GM18873 (cell line): ENCODE measurements at regions not wholly inside any gene's neighbourhood (a gene's known extent, or its start where the extent isn't known, plus 50 kb on each side); places are given as distances from the start of the nearest gene placed in this dataset.
"Not testable (repeated sequence)": the region's sequence is repeated elsewhere in the genome, so short reads cannot be mapped to it uniquely, and the experiment has no call there.

ENCODE experiments used
- ATAC-seq: cut with Tn5 transposase; IDR thresholded peaks from one replicate; pipeline ENCODE4 v1.9.1; 2021; ENCODE audit warnings: mild to moderate bottlenecking, moderate library complexity, moderate number of reproducible peaks; ENCODE audit not compliant: unreplicated experiment, low FRiP score

- ATAC-seq: no peak
Observed at GRCh38 chr4:101678180-101678579, 112.3 kb upstream of the BANK1 start.

DNA sequence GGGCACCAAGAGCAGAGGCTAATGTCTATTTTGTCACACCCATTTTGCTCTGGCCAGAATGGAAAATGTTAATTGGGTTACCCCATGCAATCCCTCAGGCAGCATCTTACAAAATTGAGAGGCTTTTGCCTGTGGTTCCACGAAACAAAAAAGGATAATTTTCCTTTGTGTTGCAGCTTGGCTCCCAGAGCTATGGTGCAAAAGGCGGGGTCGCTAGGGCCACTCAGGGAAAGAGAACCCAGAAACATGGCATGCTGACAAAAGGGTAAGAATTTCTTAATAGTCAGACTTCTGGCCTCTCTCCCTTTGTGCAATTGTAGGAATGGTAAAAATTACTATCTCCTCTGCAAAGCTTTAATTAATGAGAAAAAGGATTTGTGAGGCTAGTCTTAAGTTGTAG, 119.6 kb upstream of the BANK1 start:
- ATAC-seq: no peak

- no peak for ATAC-seq
Observed at GRCh38 chr4:101670370-101670769, 120.2 kb upstream of the BANK1 start.

DNA sequence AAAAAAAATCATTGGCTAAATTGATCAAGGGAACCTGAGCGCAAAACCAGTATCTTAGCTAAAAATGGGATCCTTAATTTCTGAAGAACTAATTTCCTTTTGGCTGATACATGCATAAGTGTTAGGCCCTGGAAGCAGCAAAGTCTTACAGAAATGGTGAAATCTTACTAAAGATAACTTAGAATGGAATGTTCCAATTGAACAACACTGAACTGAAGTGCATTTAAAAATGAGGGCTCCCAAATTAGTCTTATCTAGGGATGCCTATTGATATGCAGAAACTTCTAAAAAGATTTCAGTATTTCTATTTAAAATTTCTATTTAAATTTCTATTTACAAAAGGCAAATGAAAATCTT, 120.7 kb upstream of the BANK1 start:
- no peak for ATAC-seq

DNA sequence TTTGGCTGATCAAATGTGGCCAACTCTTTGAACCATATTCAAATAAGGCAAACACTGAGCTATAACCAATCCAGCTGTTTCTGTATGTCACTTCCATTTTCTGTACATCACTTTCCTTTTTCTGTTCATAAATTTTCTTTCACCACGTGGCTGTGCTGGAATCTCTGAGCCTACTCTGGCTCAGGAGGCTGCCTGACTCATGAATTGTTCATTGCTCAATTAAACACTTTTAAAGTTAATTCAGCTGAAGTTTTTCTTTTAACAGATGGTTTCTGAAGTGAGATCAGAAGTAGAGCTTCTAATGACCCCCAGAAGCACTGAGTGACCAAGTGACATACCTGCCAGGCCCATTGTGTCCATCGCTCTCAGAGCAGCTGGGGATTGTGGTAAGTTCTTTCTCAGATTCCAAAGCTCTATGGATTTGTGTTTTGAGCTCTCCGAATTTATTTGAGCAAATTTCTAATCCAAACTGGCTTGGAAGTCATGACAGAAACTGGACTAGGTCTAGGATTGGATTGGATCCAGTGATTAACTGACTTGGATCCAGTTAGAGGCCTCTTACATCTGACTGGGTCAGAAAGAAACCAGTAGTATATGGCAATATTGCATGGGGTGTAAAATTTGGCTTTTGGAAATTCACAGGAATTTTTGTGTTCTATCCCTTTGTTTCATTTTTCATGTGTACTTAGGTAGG, 121.2 kb upstream of the BANK1 start:
- no peak for ATAC-seq

DNA sequence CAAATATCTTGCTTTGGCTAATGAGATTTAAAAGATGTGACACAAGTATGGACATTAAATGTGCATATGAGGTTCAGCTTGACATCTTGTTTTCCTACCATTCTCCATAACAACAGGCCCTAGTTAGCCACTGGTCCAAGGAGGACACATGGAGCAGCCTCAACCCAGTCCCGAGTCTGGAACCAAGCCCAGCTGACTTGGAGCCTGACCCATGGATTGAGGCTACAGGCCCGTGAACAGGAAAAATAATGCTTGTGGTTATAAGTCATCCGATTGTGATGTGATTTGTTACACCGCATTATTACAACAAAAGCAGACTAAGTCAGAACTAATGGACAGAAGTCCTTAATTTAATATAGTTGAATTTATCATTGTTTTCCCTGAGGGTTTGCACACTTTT, 123.2 kb upstream of the BANK1 start:
- no peak for ATAC-seq

- no peak for ATAC-seq
Observed at GRCh38 chr4:101660607-101661006, 129.9 kb upstream of the BANK1 start.

GRCh38 chr4:101655857-101656256, 134.7 kb upstream of the BANK1 start:
- ATAC-seq: no peak

DNA sequence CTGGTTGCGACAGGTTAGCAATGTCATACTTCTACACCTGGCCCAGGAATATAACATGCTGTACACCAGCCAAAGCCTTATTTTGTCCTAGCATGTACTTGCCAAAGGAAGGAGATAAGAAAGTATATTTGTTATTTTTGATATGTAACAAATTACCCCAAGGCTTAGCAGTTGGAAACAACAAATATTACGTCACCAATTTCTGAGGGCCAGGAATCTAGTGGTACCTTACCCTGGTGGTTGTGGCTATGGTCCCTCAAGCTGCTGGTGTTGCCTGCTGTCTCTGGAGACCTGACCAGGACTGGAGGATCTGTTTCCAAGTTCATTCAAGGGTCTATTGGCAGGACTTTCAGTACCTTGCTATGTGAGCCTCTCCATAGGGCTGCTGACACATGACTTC, 135.5 kb upstream of the BANK1 start:
- ATAC-seq: no peak

DNA sequence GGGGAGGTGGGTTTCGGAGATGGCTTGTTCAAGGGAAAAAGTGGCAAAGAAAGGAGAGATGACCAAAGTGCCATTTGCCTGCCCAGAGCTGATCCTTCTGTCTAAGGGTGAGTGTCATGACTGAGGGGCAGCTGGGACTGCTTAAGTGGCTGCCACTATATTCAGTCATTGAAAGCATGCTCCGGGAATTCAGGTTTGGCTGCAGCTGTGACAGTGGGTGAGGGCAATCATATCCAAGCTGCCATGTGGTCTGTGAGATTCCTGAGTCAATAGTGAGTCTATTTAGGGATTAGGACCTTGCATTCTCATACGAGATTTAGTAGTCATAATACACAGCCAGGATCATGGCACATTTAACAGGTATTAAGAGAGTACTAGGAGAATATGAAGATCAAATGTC, 138.8 kb upstream of the BANK1 start:
- ATAC-seq: no peak

- ATAC-seq: no peak
Observed at GRCh38 chr4:101649790-101650515, 140.6 kb upstream of the BANK1 start.

DNA sequence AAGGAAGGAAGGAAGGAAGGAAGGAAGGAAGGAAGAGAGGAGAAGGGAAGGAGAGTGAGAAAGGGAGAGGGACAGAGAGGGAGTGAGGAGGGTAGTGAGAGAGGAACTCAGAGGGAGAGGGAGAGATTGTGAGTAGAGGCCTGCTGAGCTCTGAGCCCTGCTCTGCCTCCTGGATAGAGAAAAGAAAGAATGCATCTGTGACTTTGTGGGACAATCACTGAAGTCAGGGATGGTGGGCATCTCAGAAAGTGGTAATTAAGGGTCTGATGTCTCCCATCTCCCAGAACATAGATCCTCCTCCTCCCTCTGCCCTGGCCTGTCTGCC, 142.9 kb upstream of the BANK1 start:
- ATAC-seq: no peak

DNA sequence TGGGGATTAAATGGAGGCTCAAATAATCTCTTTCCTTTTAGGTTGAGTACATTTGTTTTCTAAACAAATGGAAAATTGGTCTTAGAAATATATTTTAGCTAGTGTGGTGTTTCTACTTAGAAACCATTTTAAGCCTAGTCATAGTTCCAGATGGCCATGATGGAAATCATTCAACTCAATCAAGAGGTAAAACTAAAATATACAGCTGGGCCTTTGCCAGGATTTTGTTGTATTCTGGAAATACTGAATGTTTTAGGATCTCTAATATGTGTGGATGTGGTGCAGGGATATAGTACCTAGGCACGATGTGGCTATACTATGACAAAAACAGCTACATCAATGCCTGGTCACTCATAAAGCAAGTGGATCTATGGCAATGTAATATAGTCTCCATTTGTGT, 146.0 kb upstream of the BANK1 start:
- no peak for ATAC-seq

DNA sequence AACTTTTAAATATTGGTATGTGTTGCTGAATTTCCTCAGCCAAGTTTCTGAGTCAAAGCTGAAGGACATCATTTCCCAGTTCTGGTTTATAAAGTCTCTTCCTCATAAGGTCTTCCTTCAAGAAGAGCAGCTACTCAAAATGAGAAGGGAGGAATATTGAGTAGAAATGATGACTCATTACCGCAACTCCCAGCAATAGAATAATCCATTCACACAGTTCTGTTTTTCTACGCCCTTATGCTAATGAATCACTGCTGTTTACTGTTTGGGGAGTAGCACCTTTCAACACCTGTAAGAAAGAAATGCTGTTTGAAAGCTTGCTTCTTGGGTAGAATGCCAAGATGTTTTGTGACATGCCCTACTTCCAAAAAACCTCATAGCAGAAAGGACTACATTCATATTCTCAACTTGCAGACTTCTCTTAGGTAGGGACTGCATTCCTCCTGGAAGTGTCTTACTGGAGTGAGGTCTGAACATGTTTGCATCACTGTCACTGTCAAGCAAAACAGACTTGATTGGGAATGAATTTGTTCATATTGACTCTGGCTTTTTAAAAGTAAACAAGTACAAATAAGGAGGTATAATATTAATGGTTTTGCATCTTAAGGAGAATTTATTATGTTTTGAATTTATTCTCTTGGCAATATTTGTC, 147.2 kb upstream of the BANK1 start:
- ATAC-seq: no peak

- not testable (repeated sequence) for ATAC-seq
Observed at GRCh38 chr4:101632766-101633165, 157.8 kb upstream of the BANK1 start.

- no peak for ATAC-seq
Observed at GRCh38 chr4:101630319-101630986, 160.1 kb upstream of the BANK1 start.

GRCh38 chr4:101621120-101621519, 169.4 kb upstream of the BANK1 start:
- no peak for ATAC-seq

- no peak for ATAC-seq
Observed at GRCh38 chr4:101615652-101616051, 174.9 kb upstream of the BANK1 start.

GRCh38 chr4:101606989-101607388, 183.5 kb upstream of the BANK1 start:
- not testable (repeated sequence) for ATAC-seq

- no peak for ATAC-seq
Observed at GRCh38 chr4:101604976-101605375, 185.6 kb upstream of the BANK1 start.

DNA sequence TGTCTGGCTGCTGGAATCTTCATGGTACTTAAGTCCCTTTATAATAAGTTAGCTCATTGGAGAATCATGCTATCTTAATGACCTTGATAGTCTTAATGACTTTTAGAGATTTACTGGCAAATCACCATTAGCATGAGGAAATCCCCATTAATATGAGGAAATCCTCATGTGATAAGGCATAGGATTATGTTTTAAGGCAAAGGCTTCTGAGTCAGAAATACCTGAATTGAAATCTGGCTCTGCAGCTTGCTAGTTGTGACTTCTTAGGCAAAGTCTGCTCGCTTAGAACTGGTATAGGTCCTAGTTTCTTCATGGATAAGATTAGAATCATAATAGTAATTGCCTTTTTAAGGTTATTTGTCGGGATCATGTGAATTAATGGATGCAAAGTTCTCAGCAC, 190.2 kb upstream of the BANK1 start:
- no peak for ATAC-seq
